ENCODE measurements at regions not wholly inside any gene's neighbourhood (a gene's known extent, or its start where the extent isn't known, plus 50 kb on each side); places are given as distances from the start of the nearest gene placed in this dataset.

DNA sequence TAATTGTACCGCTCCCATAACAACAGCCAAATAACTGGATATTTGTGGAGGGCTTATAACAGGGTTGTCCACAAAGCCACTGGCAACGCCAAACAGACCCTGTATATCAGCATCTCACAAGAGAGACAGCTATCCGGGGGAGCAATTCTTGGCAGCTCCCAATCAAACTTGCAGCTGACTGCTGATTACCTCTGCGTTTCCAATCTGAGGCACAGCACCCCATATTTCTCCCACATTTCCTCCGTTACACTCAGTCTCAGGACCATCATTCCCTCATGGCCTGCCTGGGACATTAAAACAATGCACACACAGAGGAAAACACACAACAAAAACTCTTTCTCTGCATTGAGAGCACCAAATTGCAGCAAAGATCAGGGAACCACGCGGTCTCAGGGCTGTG, 67.8 kb upstream of the SDK1 start:
- DNase-seq (ENCODE audit: low read depth, low spot score): no peak

DNA sequence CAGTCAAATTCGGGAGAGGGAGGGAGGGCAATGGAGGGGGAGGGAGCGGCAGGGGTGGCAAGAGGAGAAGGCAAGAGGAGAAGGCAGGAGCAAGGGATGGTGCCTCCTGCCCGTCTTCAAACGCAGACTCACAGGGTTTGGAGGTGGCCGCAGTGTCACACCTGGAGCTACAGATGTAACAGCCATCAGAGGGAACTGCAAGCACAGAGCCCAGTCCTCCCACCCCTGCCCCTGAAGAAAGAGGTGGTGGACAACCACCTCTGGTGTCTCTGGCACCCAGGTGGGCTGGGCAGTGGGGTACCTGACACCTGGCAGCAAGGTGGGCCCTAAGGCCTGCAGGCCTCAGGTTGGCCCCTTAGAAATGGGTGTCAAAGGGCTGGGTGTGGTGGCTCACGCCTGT, 67.0 kb upstream of the SDK1 start:
- no peak for DNase-seq (ENCODE audit: low read depth, low spot score)

DNA sequence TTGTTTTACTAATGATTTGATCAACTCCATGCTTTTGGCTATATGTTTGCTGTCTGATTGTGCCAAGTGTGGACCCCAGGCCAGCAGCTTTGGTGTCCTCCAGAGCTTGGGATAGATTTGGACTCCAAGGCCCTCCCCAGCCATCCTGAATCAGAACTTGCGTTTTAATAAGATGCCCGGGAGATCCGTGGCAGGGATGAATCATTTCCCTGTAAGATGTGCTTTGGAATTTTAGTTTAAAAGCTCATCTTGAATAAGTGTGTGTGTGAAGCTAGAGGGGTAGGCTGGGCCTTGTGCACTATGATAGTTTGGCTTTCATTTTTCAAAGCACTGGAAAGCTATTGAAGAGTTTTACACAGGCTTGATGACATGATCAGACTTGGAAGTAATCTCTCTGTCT, 66.2 kb upstream of the SDK1 start:
- no peak for DNase-seq (ENCODE audit: low read depth, low spot score)

DNA sequence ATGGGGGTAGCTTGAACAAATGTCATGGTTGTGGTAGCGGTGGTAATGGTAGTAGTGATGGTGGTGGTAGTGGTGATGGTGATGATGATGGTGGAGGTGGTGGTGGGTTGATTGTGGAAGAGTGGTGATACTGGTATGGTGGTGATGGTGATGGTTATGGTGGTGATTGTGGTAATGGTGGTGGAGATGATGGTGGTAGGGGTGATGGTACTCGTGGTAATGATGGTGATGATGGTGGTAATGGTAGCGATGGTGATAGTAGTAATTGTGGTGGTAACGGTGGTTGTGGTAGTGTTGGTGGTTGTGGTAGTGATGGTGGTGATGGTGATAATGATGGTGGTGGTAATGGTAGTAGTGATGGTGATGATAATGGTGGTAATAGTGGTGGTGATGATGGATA, 65.7 kb upstream of the SDK1 start:
- DNase-seq (ENCODE audit: low read depth, low spot score): no peak

DNA sequence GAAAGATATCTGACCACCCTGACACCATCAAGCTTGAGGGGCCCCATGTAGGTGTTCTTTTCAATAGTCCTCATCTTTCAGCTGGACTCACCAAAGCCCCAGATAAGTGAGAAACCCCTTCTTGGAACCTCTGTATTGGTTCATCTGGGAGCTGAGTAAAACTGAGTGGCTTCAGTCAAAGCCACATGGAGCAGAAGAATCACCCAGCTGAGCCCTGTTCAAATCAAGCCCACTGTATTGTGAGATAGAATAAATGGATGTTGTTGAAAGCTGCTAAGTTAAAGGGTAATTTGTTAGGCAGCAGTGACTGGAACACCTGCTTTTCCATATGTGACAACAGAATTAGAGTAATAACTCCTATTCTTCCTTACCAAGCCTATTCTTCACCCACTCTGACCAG, 64.8 kb upstream of the SDK1 start:
- DNase-seq (ENCODE audit: low read depth, low spot score): no peak

DNA sequence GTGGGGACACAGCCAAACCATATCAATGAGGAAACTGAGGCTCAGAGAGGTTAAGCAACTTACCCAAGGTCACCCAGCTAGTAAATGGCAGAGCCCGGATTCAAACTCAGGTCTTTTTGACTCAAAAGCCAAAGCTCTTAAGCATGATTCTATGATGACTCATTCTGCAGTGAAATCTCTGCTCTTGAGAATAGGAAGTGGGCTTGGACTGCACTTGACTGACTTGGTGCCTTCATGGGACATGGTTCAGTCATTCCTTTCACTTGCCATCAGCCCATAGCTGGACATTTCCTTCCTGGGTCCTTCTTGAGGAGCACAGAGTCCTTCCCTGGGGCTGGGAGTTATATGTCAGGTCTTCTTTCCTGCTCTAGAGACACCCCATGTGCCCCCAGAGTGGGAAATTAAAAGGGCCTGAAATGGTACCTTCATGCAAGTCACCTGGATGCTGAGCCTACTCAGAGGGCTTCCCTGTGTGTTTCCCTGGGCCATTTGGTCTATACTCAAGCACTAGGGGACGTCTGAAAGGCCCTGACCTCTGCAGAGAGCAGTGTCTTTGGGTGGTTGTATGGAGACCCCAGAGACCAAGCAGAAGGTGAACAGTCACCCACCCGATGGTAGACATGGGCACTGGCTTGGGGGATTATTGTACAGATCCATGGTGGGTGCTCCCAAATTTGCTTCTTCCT, 62.4 kb upstream of the SDK1 start:
- DNase-seq (ENCODE audit: low read depth, low spot score): no peak

DNA sequence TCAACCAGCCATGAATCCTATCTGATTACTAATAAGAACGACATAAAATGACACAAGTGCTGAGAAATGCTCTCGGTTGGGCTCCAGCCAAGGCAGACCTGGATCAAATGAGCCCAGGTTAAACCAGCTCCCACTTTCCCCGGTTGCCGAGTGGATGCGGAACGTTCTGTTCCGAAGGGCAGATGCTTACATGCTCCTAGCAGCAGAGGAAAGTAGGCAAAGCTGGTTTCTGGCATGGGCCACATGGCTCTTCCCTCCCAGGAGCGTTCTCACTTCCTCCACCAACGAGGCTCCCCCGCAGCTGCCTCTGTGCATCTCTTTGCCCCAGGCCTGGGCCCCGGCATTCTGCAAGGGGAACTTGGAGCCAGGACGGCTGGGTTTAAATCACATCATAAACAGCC, 61.8 kb upstream of the SDK1 start:
- DNase-seq (ENCODE audit: low read depth, low spot score): no peak

DNA sequence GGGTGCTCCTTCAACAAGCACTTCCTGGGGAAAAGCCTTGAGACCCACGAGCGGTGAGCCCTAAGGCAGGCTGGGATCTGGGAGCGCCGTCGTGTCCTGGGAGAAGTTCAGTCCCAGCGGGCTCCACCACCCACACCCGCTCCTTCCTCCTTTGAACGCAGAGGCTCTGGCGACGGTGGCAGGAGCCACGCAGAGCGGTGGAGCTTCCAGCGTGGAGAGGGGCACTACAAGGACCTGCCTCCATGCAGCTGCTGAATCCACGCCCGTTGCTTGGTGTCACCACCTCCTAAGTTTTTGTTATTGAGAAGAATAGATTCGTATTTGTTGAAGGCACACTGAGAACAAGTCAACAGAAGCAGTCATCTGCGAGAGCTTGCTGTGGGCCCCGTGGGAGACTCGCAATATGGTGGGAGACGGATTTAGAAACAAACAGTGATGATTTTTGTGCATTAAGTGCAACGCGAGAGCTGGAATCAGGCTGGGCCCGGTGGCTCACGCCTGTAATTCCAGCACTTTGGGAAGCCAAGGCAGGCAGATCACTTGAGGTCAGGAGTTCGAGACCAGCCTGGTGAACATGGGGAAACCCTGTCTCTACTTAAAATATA, 60.1 kb upstream of the SDK1 start:
- DNase-seq (ENCODE audit: low read depth, low spot score): no peak

DNA sequence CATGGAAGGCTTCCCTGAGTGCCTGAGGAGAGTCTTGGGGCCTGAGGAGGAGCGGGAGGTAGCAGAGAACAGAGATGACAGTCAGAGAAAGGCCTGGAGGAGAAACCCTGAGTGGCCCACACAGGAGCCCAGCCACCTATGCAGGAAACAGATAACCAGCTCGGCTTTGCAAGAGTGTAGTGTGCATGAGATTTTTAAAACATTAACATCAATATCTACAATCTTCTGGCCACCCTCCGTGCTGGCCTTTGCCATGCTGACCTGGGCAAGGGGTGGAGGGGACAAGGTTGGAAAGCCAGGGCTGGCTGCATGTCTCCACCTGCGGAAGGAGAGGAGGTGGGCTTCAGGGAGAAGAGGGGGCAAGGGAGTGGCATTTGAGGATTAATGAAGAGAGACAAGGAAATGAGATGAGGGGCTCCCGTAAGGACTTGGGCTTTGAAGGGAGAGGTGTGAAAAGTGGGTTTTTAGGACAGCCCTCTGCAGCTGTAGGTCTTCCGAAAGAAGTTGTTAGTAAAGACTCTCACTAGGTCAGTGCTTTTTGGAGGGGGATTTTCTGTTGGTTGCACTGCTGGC, 59.3 kb upstream of the SDK1 start:
- no peak for DNase-seq (ENCODE audit: low read depth, low spot score)

DNA sequence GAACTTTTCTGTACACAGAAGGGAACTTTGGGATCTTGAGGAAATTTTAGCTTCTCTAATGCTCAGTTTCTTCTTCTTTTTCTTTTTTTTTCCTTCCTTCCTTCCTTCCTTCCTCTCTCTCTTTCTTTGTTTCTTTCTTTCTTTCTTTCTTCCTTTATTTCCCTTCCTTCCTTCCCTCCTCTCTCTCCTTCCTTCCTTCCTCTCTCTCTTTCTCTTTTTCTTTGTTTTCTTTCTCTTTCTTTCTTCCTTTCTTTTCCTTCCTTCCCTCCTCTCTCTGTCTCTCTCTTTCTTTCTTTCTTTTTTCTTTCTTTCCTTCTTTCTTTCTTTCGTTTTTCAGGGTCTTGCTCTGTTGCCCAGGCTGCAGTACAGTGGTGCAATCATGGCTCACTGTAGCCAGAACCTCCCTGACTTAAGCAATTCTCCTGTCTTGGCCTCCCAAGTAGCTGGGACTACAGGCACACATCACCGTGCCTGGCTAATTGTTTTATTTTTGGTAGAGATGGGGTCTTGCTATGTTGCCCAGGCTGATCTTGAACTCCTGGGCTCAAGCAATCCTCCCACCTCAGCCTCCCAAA, 58.6 kb upstream of the SDK1 start:
- no peak for DNase-seq (ENCODE audit: low read depth, low spot score)

DNA sequence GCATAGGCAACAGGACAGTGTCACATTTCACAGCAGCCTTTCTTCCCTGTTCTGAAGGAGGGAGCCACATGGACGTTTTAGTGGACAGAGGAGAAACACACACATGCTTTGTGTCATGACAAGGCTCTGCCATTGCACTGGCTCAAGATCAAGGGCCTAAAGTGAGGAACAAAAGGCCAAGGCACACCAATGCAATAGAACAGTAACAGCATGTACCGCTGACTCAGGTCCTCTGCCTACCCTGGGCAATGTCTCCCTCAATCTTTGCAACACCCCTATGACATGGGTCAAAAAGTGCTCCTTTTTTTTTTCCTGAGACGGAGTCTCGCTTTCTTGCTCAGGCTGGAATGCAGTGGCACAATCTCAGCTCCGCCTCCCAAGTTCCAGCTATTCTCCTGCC, 57.8 kb upstream of the SDK1 start:
- no peak for DNase-seq (ENCODE audit: low read depth, low spot score)

DNA sequence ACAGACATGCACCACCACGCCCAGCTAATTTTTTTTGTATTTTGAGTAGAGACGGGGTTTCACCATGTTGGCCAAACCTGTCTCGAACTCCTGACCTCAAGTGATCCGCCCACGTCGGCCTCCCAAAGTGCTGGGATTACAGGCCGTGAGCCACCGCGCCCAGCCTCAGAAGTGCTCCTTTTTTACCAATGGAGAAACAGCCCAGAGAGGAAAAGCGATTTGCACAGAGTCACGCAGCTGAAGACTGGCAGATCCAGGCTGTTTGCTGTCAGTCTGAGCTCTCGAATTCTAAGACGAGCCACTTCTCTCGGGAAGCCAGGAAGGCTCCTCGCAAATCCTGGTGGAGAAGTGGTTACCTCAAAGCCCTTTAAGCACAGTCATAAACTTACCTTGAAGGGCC, 57.4 kb upstream of the SDK1 start:
- no peak for DNase-seq (ENCODE audit: low read depth, low spot score)

DNA sequence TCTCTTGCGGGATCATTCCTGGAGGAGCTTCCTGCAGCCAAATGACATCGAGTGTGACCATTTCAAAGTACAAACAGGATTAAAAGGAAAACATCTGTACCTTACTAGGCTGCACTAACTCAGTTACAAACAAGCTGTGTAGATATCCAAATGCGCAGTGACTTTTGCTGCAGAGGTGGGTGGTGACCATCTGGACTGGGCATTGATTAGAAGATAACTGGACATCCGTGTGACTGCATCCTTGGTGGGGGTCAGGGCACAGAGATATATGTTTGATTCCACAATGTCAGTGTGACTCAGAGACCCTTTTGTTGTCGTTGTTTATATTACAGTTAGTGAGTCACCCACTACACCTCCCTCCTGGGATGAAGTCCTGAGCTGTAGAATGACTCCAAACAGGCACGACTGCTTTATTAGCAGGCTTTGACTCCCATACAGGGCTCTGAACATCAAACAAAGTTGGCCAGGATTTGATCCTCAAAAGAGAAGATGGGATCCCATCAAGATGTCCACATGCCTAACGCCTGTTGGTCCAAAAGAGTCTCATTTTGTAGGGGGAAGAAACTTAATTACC, 56.7 kb upstream of the SDK1 start:
- DNase-seq (ENCODE audit: low read depth, low spot score): no peak

DNA sequence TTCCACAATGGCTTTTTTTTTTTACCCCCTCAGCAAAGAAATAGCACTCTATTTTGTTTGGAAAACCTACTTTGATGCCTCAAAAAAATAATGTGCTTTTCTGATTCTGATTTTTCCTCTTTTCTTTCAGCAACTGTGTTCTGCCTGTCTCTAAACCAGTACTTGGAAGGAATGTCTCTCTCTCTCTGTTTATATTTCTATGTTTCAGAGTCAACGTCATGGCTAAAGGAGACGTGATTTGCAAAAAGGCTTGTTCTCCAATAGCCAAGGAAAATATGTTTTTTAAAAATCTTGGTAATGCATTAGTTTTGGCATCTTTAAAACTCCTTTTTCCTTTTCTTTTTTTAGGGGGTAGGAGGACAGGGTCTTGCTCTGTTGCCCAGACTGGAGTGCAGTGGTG, 56.0 kb upstream of the SDK1 start:
- DNase-seq (ENCODE audit: low read depth, low spot score): no peak

DNA sequence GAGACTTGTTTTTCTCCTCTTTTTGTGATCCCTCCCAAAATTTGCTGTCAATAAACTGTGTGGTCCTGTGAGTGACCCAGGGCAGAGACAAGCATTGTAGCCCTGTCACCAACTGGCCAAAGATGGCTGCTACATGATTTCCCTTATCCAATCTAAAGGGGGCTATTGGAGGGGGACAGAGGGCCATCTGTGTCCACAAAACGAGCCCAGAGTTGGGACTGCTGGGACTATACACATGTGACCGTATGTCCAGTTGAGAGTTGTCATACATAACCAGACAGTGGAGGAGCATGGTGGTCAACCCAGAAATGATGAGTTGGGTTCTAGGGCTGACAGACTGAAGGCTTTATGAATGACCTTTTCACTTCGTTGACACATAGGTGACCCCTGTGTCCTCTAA, 55.3 kb upstream of the SDK1 start:
- no peak for DNase-seq (ENCODE audit: low read depth, low spot score)

DNA sequence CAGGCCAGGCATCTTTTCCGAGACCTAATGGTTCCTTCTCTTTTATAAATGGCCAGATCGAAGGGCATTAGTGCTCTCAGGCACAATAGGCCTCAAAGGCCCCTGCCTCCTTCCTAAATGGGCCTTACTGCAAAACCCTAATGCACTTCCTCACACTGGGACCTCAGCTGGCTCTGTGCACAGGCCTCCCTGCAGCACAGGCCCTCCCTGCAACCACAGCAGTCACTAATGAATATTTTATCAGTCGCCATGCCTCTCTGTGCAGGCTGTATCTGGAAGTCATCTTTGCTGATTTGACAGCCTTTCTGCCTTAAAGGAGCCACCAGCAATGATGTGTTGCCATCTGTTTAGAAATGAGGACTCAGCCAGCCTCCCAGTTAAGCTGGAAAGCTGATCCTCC, 54.9 kb upstream of the SDK1 start:
- DNase-seq (ENCODE audit: low read depth, low spot score): no peak

DNA sequence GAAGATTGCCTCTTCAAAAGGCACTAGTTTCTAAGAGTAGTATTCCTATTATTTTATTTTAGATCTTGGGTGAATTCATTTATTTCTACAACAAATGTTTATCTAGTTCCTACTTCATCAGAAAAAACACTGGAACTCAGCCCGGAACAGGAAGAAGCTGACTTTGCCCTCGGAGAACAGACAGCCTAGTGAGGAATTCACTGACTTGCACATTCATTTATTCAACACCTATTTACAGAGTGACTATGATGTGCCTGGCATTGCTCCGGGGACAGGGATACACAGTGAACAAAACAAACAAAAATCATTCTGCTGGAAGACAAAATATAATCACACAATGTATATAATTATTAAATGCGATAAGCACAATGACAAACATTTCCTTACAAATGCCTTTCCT, 54.4 kb upstream of the SDK1 start:
- DNase-seq (ENCODE audit: low read depth, low spot score): no peak

DNA sequence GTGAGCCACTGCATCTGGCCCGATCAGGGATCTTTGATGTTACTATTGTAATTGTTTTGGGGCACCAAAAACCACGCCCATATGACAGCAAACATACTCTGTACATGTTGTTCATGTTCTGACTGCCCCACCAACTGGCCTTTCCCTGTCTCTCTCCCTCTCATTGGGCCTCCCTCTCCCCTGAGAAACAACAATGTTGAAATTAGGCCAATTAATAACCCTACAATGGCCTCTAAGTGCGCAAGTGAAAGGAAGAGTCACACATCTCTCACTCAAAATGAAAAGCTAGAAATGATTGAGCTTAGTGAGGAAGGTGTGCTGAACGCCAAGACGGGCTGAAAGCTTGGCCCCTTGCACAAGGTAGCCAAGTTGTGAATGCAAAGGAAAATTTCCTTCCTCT, 50.3 kb upstream of the SDK1 start:
- no peak for DNase-seq (ENCODE audit: low read depth, low spot score)
